Superior temporal gyrus (tissue), 1 donor: ENCODE measurements at regions not wholly inside any gene's neighbourhood (a gene's known extent, or its start where the extent isn't known, plus 50 kb on each side); places are given as distances from the start of the nearest gene placed in this dataset.
A peak's percentile ranks its signal among the peaks of the same experiment; 100 is the strongest.

ENCODE experiments used
- DNase-seq: peaks from one replicate; pipeline ENCODE4 v3.0.0-alpha.2; 2016; ENCODE audit errors: extremely low spot score

GRCh38 chr3:42037318-42037945 is 53.7 kb upstream of the TRAK1 start:
- DNase-seq = no peak

GRCh38 chr3:42036483-42036823 is 54.7 kb upstream of the TRAK1 start:
- no peak for DNase-seq

GRCh38 chr3:42035816-42036482 is 55.2 kb upstream of the TRAK1 start:
- no peak for DNase-seq

- no peak for DNase-seq
Measured at GRCh38 chr3:42035007-42035406, 56.1 kb upstream of the TRAK1 start.

GRCh38 chr3:42033741-42034140 is 57.4 kb upstream of the TRAK1 start:
- DNase-seq = no peak

- DNase-seq = no peak
Measured at GRCh38 chr3:42032693-42033349, 58.3 kb upstream of the TRAK1 start.

DNA sequence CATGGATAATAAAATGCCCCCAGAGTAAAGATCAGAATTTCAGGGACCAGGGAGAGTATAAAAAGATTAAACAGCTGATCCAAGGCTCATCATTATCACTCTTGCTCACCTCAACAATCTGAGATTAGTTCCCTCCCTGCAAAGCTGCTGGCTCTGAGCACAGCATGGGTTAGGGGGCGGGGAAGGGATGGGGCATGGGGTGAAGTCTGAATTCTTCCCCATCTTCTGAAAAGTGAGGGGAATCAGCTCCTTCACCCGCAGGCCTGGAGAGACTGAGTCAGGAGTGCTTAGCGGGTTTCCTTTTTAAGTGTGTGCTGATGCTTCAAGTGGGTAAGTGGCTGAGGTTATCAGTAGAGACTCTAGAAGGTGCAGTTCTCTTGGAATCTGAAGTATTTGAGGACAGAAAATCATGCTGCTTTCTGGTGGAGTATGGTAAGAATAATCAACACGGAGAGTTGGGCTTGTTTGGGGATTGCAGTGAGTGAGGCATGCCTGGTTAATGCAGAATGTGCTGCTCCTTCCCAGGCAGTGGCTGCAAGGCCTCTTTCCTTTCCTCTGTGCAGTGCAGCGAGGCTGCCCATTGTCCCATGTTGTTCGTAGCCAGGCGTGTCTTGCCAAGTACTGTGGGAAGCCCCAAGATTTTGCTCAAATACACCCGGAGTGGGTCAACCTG is 59.2 kb upstream of the TRAK1 start:
- DNase-seq = no peak

DNA sequence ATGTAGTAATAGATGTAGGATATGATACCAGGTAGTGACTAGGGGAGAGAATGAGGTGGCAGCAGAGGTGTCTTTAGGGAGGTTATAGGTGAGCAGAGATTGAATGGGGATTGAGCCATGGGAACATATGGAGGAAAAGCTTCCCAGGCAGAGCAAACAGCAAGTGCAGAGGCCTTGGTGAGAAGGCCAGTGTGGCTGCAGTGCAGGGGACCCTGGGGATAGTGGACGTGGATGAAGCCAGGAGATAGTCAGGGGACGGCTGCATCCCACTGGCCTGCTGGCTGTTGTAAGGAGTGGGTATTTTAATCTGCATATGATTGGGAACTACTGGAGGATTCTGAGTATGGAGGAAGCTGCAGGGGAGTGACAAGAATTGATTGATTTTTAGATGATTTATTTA is 62.7 kb upstream of the TRAK1 start:
- no peak for DNase-seq

GRCh38 chr3:42027571-42027970 is 63.6 kb upstream of the TRAK1 start:
- no peak for DNase-seq

DNA sequence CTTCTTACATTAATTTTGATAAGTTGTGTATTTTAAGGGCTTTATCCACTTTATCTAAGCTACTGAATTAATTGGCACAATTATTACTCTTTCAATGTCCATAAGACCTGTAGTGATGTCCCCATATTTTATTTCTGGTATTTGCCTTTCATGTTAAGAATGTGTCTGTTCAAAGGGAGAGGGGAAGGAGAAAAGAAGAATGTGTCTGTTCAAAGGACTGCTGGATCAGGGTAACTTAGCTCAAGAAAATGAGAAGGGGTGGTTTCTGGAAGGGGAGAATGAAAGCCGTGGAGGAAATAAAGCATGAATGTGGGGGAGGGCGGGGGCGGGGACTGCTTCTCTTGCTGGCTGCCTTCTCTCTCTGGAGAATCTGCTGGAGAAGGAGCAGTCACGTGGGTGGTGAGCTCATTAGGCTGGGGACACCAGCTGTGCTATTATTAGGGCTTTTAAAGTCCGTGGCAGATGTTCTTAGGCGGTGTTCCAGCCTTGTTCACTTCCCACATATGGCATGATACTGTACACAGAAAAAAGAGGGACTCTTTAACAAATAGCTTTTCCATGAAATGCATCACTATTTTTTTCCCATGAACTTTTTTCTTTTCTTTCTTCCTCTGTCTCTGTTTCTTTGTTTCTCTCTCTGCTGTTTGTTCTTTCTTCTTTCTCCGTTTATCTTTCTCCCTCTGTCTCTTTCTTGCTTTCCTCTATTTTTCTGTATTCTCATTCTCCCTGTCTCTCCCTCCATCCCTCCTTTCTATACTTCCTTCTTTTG is 63.7 kb upstream of the ULK4 start:
- peak; percentile 92 for DNase-seq

DNA sequence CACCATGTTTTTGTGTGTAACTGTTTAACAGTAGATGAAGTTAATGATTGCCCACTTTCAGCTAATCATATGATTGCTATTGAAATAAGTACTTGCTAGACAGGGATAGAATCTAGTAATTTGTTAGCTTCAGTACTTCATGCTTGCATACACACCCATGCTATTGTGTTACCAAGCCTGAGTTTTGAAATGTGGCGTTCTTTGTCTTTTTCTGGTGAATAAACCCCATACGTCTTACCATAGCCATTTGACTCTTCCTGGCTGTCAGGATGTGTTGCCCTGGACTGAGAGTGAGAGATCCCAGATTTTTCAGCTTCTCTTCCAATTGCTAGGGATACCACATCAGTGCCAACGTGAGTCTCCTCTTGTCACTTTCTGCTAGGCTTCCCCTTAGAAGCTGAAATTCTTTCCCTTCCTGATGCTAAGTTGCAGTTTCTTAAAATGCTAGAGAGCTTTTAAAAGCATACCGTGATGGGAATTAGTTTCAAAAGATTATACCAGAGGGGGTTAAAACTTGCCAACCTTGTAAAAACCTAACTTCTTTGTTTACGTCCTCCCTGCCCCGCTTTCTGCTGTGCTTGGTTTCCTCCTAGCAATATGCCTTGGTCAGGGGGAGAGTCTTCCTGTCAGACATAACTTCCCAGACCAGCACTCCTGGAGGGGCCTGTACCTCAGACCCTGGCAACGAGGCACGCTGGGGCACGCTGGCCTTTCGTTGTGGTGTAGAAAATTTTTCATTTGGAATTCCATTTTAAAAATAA is 62.9 kb upstream of the ULK4 start:
- DNase-seq = peak; percentile 56

GRCh38 chr3:42023380-42023779 is 61.5 kb upstream of the ULK4 start:
- no peak for DNase-seq

DNA sequence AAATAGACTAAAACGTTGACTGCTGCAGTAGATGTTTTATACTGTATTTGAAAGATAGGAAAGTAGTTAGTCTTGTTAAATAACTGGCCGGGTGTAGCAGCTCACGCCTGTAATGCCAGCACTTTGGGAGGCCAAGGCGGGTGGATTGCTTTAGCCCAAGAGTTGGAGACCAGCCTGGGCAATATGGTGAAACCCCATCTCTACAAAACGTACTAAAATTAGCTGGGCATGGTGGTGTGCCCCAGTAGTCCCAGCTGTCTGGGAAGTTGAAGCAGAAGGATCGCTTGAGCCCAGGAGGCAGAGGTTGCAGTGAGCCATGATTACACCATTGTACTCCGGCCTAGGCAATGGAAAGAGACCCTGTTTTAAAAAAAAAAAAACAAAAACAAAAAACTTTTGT is 60.5 kb upstream of the ULK4 start:
- no peak for DNase-seq

- DNase-seq = no peak
Measured at GRCh38 chr3:42020684-42021307, 58.9 kb upstream of the ULK4 start.

- no peak for DNase-seq
Measured at GRCh38 chr3:42019953-42020260, 58.0 kb upstream of the ULK4 start.

GRCh38 chr3:42019144-42019952 is 57.4 kb upstream of the ULK4 start:
- no peak for DNase-seq

DNA sequence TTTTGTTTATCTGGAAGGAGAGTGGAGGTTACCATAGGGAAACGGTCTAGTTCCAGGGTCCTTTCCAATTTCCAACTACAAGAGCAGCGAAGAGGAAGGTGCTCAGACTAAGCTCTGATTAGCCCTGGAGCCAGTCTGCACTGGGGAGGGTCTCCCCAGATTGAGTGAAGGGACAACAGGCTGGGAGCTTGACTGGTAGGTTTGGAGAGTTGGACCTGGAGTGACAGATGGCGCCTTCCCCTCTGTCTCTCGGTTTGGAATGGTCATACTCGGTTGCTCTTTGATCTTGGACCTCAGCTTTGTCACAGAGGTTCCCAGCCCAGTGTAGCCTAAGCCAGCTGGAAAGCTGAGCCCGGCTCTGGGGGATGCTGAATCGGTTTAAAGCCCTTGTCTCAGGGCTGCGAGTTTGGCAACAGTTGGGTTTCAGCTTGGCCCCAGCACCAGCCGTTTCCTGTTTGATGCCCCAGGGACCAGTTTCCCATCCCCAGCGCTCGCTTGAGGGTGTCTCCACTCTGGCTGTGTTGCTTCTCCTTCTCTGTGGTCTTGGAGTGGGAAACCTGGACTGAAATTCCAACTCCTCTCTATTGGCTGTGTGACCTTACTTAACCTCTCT is 53.1 kb upstream of the ULK4 start:
- DNase-seq = no peak

DNA sequence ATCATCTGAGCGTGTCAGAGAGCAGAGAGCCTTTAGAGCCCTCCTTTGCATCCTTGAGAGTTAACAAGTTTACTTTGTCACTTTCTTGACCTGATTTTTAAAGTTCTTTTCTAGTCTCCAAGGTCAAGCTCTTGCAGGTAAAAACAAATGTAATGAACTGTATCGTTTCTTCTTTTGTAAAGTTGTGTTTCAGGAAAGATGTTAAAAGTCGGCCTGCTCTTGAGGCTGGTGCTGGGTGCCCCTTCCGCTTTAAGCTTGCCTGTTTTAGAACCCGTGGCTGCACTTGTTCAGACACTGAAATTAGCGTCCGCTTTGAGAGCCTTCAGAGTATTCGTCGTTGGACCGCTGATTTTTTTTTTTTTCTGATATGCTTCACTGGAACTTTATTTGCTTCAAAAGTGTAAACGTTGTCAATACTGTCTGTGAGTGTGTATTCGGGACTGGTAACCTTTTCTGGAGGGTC is 52.6 kb upstream of the ULK4 start:
- peak; percentile 49 for DNase-seq

GRCh38 chr3:42013691-42014457 is 52.0 kb upstream of the ULK4 start:
- no peak for DNase-seq
